Activated T-cell treated with anti-CD3 and anti-CD28 coated beads, Interleukin-2, amount 50 U/mL, for 72 hours (primary cell): ENCODE measurements at regions not wholly inside any gene's neighbourhood (a gene's known extent, or its start where the extent isn't known, plus 50 kb on each side); places are given as distances from the start of the nearest gene placed in this dataset.

Experiments used
- ATAC-seq, 2 donors: fragments of 150-1000 bp; cut with Tn5 transposase; replicated peaks in 1 of 2; 2 replicates each; pipeline ENCODE4 v1.10.0; 2021; ENCODE audit warnings: moderate library complexity in 2 of 2, mild to moderate bottlenecking in 1 of 2
- DNase-seq, 2 donors: peaks; one replicate each; pipeline ENCODE4 v3.0.0; 2021 to 2022; ENCODE audit warnings: mixed read lengths in 1 of 2
- H3K27ac Mint-ChIP-seq: one replicate; pipeline ENCODE4 v1.8.0; 2022; ENCODE audit warnings: mild to moderate bottlenecking, moderate library complexity, mixed read lengths
- H3K27me3 Mint-ChIP-seq: one replicate; pipeline ENCODE4 v1.8.0; 2022; ENCODE audit warnings: low read depth, mixed read lengths
- H3K36me3 Mint-ChIP-seq, 2 donors: one replicate each; pipeline ENCODE4 v1.8.0; 2022; ENCODE audit warnings: mixed read lengths in 2 of 2, mild to moderate bottlenecking in 1 of 2; ENCODE audit not compliant: insufficient read depth in 2 of 2
- H3K4me1 Mint-ChIP-seq: one replicate; pipeline ENCODE4 v1.8.0; 2022; ENCODE audit warnings: low read depth, mixed read lengths
- H3K4me3 Mint-ChIP-seq, 2 donors: one replicate each; pipeline ENCODE4 v1.8.0; 2022; ENCODE audit warnings: mild to moderate bottlenecking in 2 of 2, mixed read lengths in 2 of 2, moderate library complexity in 2 of 2
- H3K9me3 Mint-ChIP-seq, 2 donors: one replicate each; pipeline ENCODE4 v1.8.0; 2022; ENCODE audit warnings: mixed read lengths in 2 of 2

- DNase-seq (no peak), ATAC-seq (no peak)
- Mint-ChIP-seq H3K27ac (no peak overlapping the region), H3K9me3 (peaks cover 2 to 5% of the 10 kb centered on the region in 2 donors), H3K36me3 (no peaks in the 10 kb centered on the region), H3K4me1 (no peaks in the 10 kb centered on the region), H3K27me3 (no peaks in the 10 kb centered on the region), H3K4me3 (no peak overlapping the region)
Measured at GRCh38 chr7:153921408-153921807, 130.8 kb upstream of the DPP6 start.

GRCh38 chr7:153930696-153931095 is 121.5 kb upstream of the DPP6 start:
- peaks cover 0 to 12% of the 10 kb centered on the region in 2 donors for H3K9me3 Mint-ChIP-seq
- H3K4me3 Mint-ChIP-seq: no peak overlapping the region
- H3K27ac Mint-ChIP-seq: no peak overlapping the region
- DNase-seq: no peak
- H3K4me1 Mint-ChIP-seq: no peaks in the 10 kb centered on the region
- H3K27me3 Mint-ChIP-seq: no peaks in the 10 kb centered on the region
- H3K36me3 Mint-ChIP-seq: peaks cover 0 to 1% of the 10 kb centered on the region in 2 donors
- no peak for ATAC-seq

GRCh38 chr7:153934048-153934447 is 118.2 kb upstream of the DPP6 start:
- Mint-ChIP-seq H3K36me3 (peaks cover 0 to 1% of the 10 kb centered on the region in 2 donors), H3K4me3 (no peak overlapping the region), H3K27ac (no peak overlapping the region), H3K9me3 (peaks cover 0 to 6% of the 10 kb centered on the region in 2 donors), H3K4me1 (no peaks in the 10 kb centered on the region), H3K27me3 (no peaks in the 10 kb centered on the region)
- ATAC-seq (no peak), DNase-seq (no peak)

- Mint-ChIP-seq H3K27me3 (no peaks in the 10 kb centered on the region), H3K9me3 (peaks cover 0 to 3% of the 10 kb centered on the region in 2 donors), H3K4me3 (no peak overlapping the region), H3K27ac (no peak overlapping the region), H3K36me3 (peaks cover 0 to 1% of the 10 kb centered on the region in 2 donors), H3K4me1 (no peaks in the 10 kb centered on the region)
- ATAC-seq (no peak), DNase-seq (no peak)
Measured at GRCh38 chr7:153934629-153935028, 117.6 kb upstream of the DPP6 start.

- H3K36me3 Mint-ChIP-seq: peaks cover 0 to 1% of the 10 kb centered on the region in 2 donors
- H3K4me1 Mint-ChIP-seq: no peaks in the 10 kb centered on the region
- H3K27me3 Mint-ChIP-seq: no peaks in the 10 kb centered on the region
- no peak for ATAC-seq
- DNase-seq: no peak
- H3K9me3 Mint-ChIP-seq: peaks cover 0 to 3% of the 10 kb centered on the region in 2 donors
- H3K4me3 Mint-ChIP-seq: no peak overlapping the region
- no peak overlapping the region for H3K27ac Mint-ChIP-seq
Measured at GRCh38 chr7:153935095-153935494, 117.1 kb upstream of the DPP6 start.

- Mint-ChIP-seq H3K4me1 (no peaks in the 10 kb centered on the region), H3K36me3 (peaks cover 0 to 1% of the 10 kb centered on the region in 2 donors), H3K9me3 (peaks cover 0 to 1% of the 10 kb centered on the region in 2 donors), H3K27ac (no peak overlapping the region), H3K27me3 (no peaks in the 10 kb centered on the region), H3K4me3 (no peak overlapping the region)
- DNase-seq (no peak), ATAC-seq (no peak)
Measured at GRCh38 chr7:153938451-153938850, 113.7 kb upstream of the DPP6 start.

- DNase-seq (no peak), ATAC-seq (no peak)
- Mint-ChIP-seq H3K9me3 (peaks cover 0 to 1% of the 10 kb centered on the region in 2 donors), H3K36me3 (peaks cover 0 to 1% of the 10 kb centered on the region in 2 donors), H3K4me3 (no peak overlapping the region), H3K4me1 (no peaks in the 10 kb centered on the region), H3K27me3 (no peaks in the 10 kb centered on the region), H3K27ac (no peak overlapping the region)
Measured at GRCh38 chr7:153939177-153939576, 113.0 kb upstream of the DPP6 start.

- H3K4me3 Mint-ChIP-seq: no peak overlapping the region
- H3K27me3 Mint-ChIP-seq: no peaks in the 10 kb centered on the region
- no peaks in the 10 kb centered on the region for H3K4me1 Mint-ChIP-seq
- H3K27ac Mint-ChIP-seq: no peak overlapping the region
- no peak for ATAC-seq
- peaks cover 0 to 1% of the 10 kb centered on the region in 2 donors for H3K36me3 Mint-ChIP-seq
- no peak for DNase-seq
- H3K9me3 Mint-ChIP-seq: peaks cover 0 to 1% of the 10 kb centered on the region in 2 donors
Measured at GRCh38 chr7:153939654-153940053, 112.5 kb upstream of the DPP6 start.

GRCh38 chr7:153941061-153941460 is 111.1 kb upstream of the DPP6 start:
- peaks cover 0 to 6% of the 10 kb centered on the region in 2 donors for H3K9me3 Mint-ChIP-seq
- H3K4me1 Mint-ChIP-seq: no peaks in the 10 kb centered on the region
- H3K27ac Mint-ChIP-seq: no peak overlapping the region
- ATAC-seq (no peak), DNase-seq (no peak)
- H3K27me3 Mint-ChIP-seq: no peaks in the 10 kb centered on the region
- no peak overlapping the region for H3K4me3 Mint-ChIP-seq
- peaks cover 0 to 1% of the 10 kb centered on the region in 2 donors for H3K36me3 Mint-ChIP-seq

- Mint-ChIP-seq H3K9me3 (peaks cover 0 to 6% of the 10 kb centered on the region in 2 donors), H3K36me3 (peaks cover 0 to 1% of the 10 kb centered on the region in 2 donors), H3K4me3 (no peak overlapping the region), H3K27me3 (no peaks in the 10 kb centered on the region), H3K4me1 (no peaks in the 10 kb centered on the region), H3K27ac (no peak overlapping the region)
- ATAC-seq (no peak), DNase-seq (no peak)
Measured at GRCh38 chr7:153942036-153942435, 110.2 kb upstream of the DPP6 start.

- ATAC-seq: no peak
- Mint-ChIP-seq H3K9me3 (peaks cover 0 to 8% of the 10 kb centered on the region in 2 donors), H3K4me1 (no peaks in the 10 kb centered on the region), H3K27me3 (no peaks in the 10 kb centered on the region), H3K27ac (no peak overlapping the region), H3K36me3 (peaks cover 0 to 1% of the 10 kb centered on the region in 2 donors), H3K4me3 (no peak overlapping the region)
- DNase-seq: no peak
Measured at GRCh38 chr7:153943457-153943856, 108.7 kb upstream of the DPP6 start.

GRCh38 chr7:153943861-153944260 is 108.3 kb upstream of the DPP6 start:
- Mint-ChIP-seq H3K27me3 (no peaks in the 10 kb centered on the region), H3K27ac (no peak overlapping the region), H3K36me3 (peaks cover 0 to 1% of the 10 kb centered on the region in 2 donors), H3K4me1 (no peaks in the 10 kb centered on the region), H3K9me3 (peaks cover 0 to 7% of the 10 kb centered on the region in 2 donors), H3K4me3 (no peak overlapping the region)
- ATAC-seq: no peak
- no peak for DNase-seq

- H3K4me1 Mint-ChIP-seq: no peaks in the 10 kb centered on the region
- H3K4me3 Mint-ChIP-seq: no peak overlapping the region
- no peaks in the 10 kb centered on the region for H3K36me3 Mint-ChIP-seq
- H3K27me3 Mint-ChIP-seq: no peaks in the 10 kb centered on the region
- H3K9me3 Mint-ChIP-seq: peaks cover 0 to 14% of the 10 kb centered on the region in 2 donors
- no peak for DNase-seq
- ATAC-seq: no peak
- H3K27ac Mint-ChIP-seq: no peak overlapping the region
Measured at GRCh38 chr7:153948060-153948459, 104.1 kb upstream of the DPP6 start.

- no peaks in the 10 kb centered on the region for H3K27me3 Mint-ChIP-seq
- peaks cover 0 to 10% of the 10 kb centered on the region in 2 donors for H3K9me3 Mint-ChIP-seq
- ATAC-seq: no peak
- H3K36me3 Mint-ChIP-seq: no peaks in the 10 kb centered on the region
- no peak overlapping the region for H3K27ac Mint-ChIP-seq
- no peaks in the 10 kb centered on the region for H3K4me1 Mint-ChIP-seq
- H3K4me3 Mint-ChIP-seq: no peak overlapping the region
- no peak for DNase-seq
Measured at GRCh38 chr7:153951316-153951715, 100.9 kb upstream of the DPP6 start.
